Effector CD4-positive, alpha-beta T cell (primary cell): ENCODE measurements at regions not wholly inside any gene's neighbourhood (a gene's known extent, or its start where the extent isn't known, plus 50 kb on each side); places are given as distances from the start of the nearest gene placed in this dataset.
"Not testable (repeated sequence)": the region's sequence is repeated elsewhere in the genome, so short reads cannot be mapped to it uniquely, and the experiment has no call there.

ENCODE experiments used
- DNase-seq: peaks from one replicate; pipeline ENCODE4 v3.0.0-alpha.2; 2020

GRCh38 chr12:46669720-46670119 lies 156.1 kb downstream of the SLC38A4 start:
- DNase-seq = no peak

GRCh38 chr12:46667551-46667950 lies 158.2 kb downstream of the SLC38A4 start:
- DNase-seq = no peak

GRCh38 chr12:46664761-46665287 lies 161.0 kb downstream of the SLC38A4 start:
- DNase-seq = no peak

GRCh38 chr12:46663318-46663717 lies 162.5 kb downstream of the SLC38A4 start:
- DNase-seq = no peak

- no peak for DNase-seq
These were observed 164.5 kb downstream of the SLC38A4 start for GRCh38 chr12:46661110-46661845.

GRCh38 chr12:46660719-46661109 lies 165.1 kb downstream of the SLC38A4 start:
- DNase-seq = no peak

GRCh38 chr12:46660276-46660675 lies 165.5 kb downstream of the SLC38A4 start:
- DNase-seq = no peak

- no peak for DNase-seq
These were observed 166.0 kb downstream of the SLC38A4 start for GRCh38 chr12:46659824-46660223.

- no peak for DNase-seq
These were observed 166.7 kb downstream of the SLC38A4 start for GRCh38 chr12:46659032-46659650.

GRCh38 chr12:46657453-46658411 lies 168.1 kb downstream of the SLC38A4 start:
- DNase-seq = no peak

GRCh38 chr12:46655984-46656383 lies 169.8 kb downstream of the SLC38A4 start:
- DNase-seq = not testable (repeated sequence)

- DNase-seq = no peak
These were observed 172.5 kb downstream of the SLC38A4 start for GRCh38 chr12:46653311-46653710.

- DNase-seq = no peak
These were observed 173.1 kb downstream of the SLC38A4 start for GRCh38 chr12:46652692-46653091.

- DNase-seq = no peak
These were observed 175.1 kb downstream of the SLC38A4 start for GRCh38 chr12:46650688-46651087.

- no peak for DNase-seq
These were observed 176.4 kb downstream of the SLC38A4 start for GRCh38 chr12:46649433-46649832.

- no peak for DNase-seq
These were observed 178.8 kb downstream of the SLC38A4 start for GRCh38 chr12:46647034-46647433.

- not testable (repeated sequence) for DNase-seq
These were observed 184.1 kb downstream of the SLC38A4 start for GRCh38 chr12:46641649-46642048.

GRCh38 chr12:46635818-46636217 lies 190.0 kb downstream of the SLC38A4 start:
- no peak for DNase-seq

- no peak for DNase-seq
These were observed 196.2 kb downstream of the SLC38A4 start for GRCh38 chr12:46629331-46630229.

- no peak for DNase-seq
These were observed 197.6 kb downstream of the SLC38A4 start for GRCh38 chr12:46628176-46628575.

GRCh38 chr12:46627686-46628085 lies 198.1 kb downstream of the SLC38A4 start:
- DNase-seq = no peak

- not testable (repeated sequence) for DNase-seq
These were observed 206.3 kb downstream of the SLC38A4 start for GRCh38 chr12:46619474-46619873.
